ENCODE measurements at regions not wholly inside any gene's neighbourhood (a gene's known extent, or its start where the extent isn't known, plus 50 kb on each side); places are given as distances from the start of the nearest gene placed in this dataset.

DNA sequence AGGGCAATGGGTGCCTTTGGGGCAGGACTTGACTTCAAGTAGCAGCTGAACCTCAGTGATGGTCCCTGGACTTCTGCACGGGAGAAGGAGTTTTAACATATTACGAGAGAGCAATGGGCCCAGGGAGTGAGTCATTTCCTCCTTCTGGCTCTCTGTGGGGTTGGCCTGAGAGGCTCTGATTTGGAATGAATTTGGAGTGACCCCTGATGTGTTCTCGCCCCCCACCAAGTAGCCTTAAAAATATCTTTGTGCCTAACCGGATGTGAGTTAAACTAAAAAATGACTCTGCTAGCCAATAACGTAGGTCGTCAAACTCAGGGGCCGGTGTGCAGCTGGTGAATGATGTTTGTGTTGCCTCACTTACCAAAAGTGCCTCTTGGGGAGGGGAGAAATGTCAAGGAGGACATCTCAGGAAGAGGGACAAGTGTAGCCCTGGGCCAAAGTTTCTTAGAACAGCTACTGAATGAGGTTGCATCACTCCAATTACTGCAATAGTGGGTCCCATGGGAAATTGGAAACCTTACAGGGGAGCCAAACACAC is 656.6 kb downstream of the INHBA start:
- TF ChIP-seq, protein P1, sequence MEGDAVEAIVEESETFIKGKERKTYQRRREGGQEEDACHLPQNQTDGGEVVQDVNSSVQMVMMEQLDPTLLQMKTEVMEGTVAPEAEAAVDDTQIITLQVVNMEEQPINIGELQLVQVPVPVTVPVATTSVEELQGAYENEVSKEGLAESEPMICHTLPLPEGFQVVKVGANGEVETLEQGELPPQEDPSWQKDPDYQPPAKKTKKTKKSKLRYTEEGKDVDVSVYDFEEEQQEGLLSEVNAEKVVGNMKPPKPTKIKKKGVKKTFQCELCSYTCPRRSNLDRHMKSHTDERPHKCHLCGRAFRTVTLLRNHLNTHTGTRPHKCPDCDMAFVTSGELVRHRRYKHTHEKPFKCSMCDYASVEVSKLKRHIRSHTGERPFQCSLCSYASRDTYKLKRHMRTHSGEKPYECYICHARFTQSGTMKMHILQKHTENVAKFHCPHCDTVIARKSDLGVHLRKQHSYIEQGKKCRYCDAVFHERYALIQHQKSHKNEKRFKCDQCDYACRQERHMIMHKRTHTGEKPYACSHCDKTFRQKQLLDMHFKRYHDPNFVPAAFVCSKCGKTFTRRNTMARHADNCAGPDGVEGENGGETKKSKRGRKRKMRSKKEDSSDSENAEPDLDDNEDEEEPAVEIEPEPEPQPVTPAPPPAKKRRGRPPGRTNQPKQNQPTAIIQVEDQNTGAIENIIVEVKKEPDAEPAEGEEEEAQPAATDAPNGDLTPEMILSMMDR (IDR thresholded peaks at IDR 0.05; ENCODE audit: low read depth, low read length): no peak
- peak; percentile 79 to 83 for DNase-seq (ENCODE audit: low read depth in 2 of 2)
- H3K4me3 ChIP-seq (replicated peaks in 1 of 2; ENCODE audit: low read depth in 2 of 2, low read length in 2 of 2): no peak overlapping the region

- H3K4me3 ChIP-seq (replicated peaks in 1 of 2; ENCODE audit: low read depth in 2 of 2, low read length in 2 of 2): no peak overlapping the region
- DNase-seq (ENCODE audit: low read depth in 2 of 2): no peak
- TF ChIP-seq, protein P1 (IDR thresholded peaks at IDR 0.05; ENCODE audit: low read depth, low read length): no peak
These were observed 657.2 kb downstream of the INHBA start for GRCh38 chr7:41045556-41046123.

DNA sequence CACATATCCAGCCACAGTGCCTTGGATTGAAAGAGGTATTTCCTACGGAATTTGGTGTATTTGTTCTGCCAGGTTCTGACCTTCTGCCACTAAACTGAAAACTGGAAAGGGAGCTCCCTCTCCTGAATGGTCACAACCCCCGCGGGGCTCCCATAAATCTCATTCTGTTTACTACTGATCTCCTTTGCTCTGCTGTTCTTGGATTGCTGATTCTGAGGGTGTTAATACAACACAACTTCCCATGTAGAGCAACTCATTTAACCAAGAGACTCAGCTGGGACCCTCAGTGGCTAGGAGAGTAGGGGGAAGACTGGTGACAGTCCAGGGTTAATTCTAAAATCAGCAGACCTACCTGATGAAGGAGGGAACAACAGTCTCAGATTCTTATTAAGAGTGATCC is 662.9 kb downstream of the INHBA start:
- DNase-seq (ENCODE audit: low read depth in 2 of 2): no peak
- TF ChIP-seq, protein P1 (IDR thresholded peaks at IDR 0.05; ENCODE audit: low read depth, low read length): no peak
- H3K4me3 ChIP-seq (replicated peaks in 1 of 2; ENCODE audit: low read depth in 2 of 2, low read length in 2 of 2): no peak overlapping the region

DNA sequence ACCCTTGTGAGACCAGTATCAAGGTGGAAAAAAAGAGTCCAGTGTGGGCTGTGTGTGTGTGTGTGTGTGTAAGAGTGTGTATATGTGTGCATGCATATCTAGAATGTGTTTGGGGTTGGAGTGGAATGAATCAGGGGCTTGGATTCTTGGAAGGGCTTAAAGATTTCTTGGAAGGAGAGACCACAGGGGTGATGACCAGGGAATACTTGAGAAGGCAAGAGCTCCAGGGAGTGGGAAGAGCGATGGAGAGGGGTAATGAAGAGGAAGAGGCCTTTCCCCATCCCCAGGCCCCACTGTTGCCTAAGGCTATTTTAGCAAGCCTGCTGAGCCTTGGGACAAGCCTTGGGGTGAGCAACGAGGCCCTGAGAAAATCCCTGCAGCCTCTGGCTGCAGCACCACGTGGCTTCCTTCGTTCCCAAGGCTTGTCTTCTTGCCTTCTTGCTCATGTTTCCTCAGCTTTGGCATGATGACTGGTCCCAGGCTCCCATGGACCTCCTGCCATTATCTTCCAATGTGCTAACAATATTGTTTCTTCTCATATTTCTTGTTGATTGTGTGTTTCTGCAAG is 663.4 kb downstream of the INHBA start:
- TF ChIP-seq, protein P1 (IDR thresholded peaks at IDR 0.05; ENCODE audit: low read depth, low read length): no peak
- H3K4me3 ChIP-seq (replicated peaks in 1 of 2; ENCODE audit: low read depth in 2 of 2, low read length in 2 of 2): no peak overlapping the region
- peak in 1 of 2 donors; percentile 29 for DNase-seq (ENCODE audit: low read depth in 2 of 2)

- no peak for DNase-seq (ENCODE audit: low read depth in 2 of 2)
- TF ChIP-seq, protein P1 (IDR thresholded peaks at IDR 0.05; ENCODE audit: low read depth, low read length): no peak
- no peak overlapping the region for H3K4me3 ChIP-seq (replicated peaks in 1 of 2; ENCODE audit: low read depth in 2 of 2, low read length in 2 of 2)
These were observed 664.7 kb downstream of the INHBA start for GRCh38 chr7:41038211-41038610.

- no peak for DNase-seq (ENCODE audit: low read depth in 2 of 2)
- no peak overlapping the region for H3K4me3 ChIP-seq (replicated peaks in 1 of 2; ENCODE audit: low read depth in 2 of 2, low read length in 2 of 2)
- TF ChIP-seq, protein P1 (IDR thresholded peaks at IDR 0.05; ENCODE audit: low read depth, low read length): no peak
These were observed 665.2 kb downstream of the INHBA start for GRCh38 chr7:41037691-41038090.

Data from cardiac fibroblast (primary cell).